IMR-90 (cell line): ENCODE measurements at regions not wholly inside any gene's neighbourhood (a gene's known extent, or its start where the extent isn't known, plus 50 kb on each side); places are given as distances from the start of the nearest gene placed in this dataset.

Experiments used
- ATAC-seq: fragments of 200-7000 bp; cut with Tn5 transposase; 2 replicates; pipeline ENCODE4 v1.9.1; 2020; ENCODE audit warnings: low read depth, mild to moderate bottlenecking, moderate library complexity
- BruUV-seq: library from RNA; stranded (reverse); fragments of 400-500 nt; replicated peaks from 2 replicates; lab custom pipeline; 2021; lab: Mats Ljungman, UMichigan
- CTCF ChIA-PET: fragments of 300-600 bp; formaldehyde crosslinking; extraction: SDS; loops from one replicate; lab custom pipeline; 2021; ENCODE audit warnings: antibody characterized with exemption; lab: Yijun Ruan, JAX
- POLR2A ChIA-PET: fragments of 300-600 bp; sonication (Branson Sonifier 250); formaldehyde crosslinking; loops from one replicate; lab custom pipeline; 2022; ENCODE audit warnings: antibody characterized with exemption; ENCODE audit not compliant: unreplicated experiment; lab: Charles Lee
- DNase-seq: peaks from one replicate; pipeline ENCODE4 v3.0.0; 2013
- H2AFZ ChIP-seq: replicated peaks from 2 replicates; pipeline ENCODE3; 2013; ENCODE audit warnings: low read length, mild to moderate bottlenecking; ENCODE audit not compliant: poor library complexity
- H2AK5ac ChIP-seq: 2 replicates; pipeline ENCODE4 v1.6.1; 2013; ENCODE audit warnings: low read depth, low read length, inconsistent platforms
- H2AK9ac ChIP-seq: replicated peaks from 2 replicates; pipeline ENCODE3; 2013; ENCODE audit warnings: mild to moderate bottlenecking, low read depth, low read length, moderate library complexity; ENCODE audit not compliant: poor library complexity
- H2BK120ac ChIP-seq: 2 replicates; pipeline ENCODE4 v1.6.1; 2013; ENCODE audit warnings: low read depth, low read length, inconsistent platforms
- H2BK15ac ChIP-seq: 3 replicates; pipeline ENCODE4 v1.6.1; 2013; ENCODE audit warnings: low read depth, low read length, inconsistent platforms
- H2BK20ac ChIP-seq: 2 replicates; pipeline ENCODE4 v1.6.1; 2013; ENCODE audit warnings: low read depth, mild to moderate bottlenecking, inconsistent platforms, low read length, moderate library complexity
- H2BK5ac ChIP-seq: 2 replicates; pipeline ENCODE4 v1.6.1; 2013; ENCODE audit warnings: mild to moderate bottlenecking, low read depth, low read length, inconsistent platforms; ENCODE audit not compliant: poor library complexity, severe bottlenecking
- H3K14ac ChIP-seq: replicated peaks from 2 replicates; pipeline ENCODE4 v1.6.1; 2013; ENCODE audit warnings: low read depth, low read length, inconsistent platforms
- H3K18ac ChIP-seq: 2 replicates; pipeline ENCODE4 v1.6.1; 2013; ENCODE audit warnings: low read depth, low read length, control low read depth
- H3K23ac ChIP-seq: 2 replicates; pipeline ENCODE4 v1.6.1; 2013; ENCODE audit warnings: low read depth, low read length, inconsistent platforms
- H3K27ac ChIP-seq: 2 replicates; pipeline ENCODE4 v1.5.1; 2013; ENCODE audit warnings: mild to moderate bottlenecking, control low read depth, low read length; ENCODE audit not compliant: insufficient read depth
- H3K27me3 ChIP-seq: 2 replicates; pipeline ENCODE4 v1.6.1; 2013; ENCODE audit warnings: low read length; ENCODE audit not compliant: control insufficient read depth, insufficient read depth
- H3K36me3 ChIP-seq: 2 replicates; pipeline ENCODE4 v1.6.1; 2013; ENCODE audit warnings: low read length, mixed read lengths; ENCODE audit not compliant: control insufficient read depth, insufficient read depth
- H3K4ac ChIP-seq: 2 replicates; pipeline ENCODE4 v1.6.1; 2013; ENCODE audit warnings: low read depth, low read length, inconsistent platforms
- H3K4me1 ChIP-seq: 2 replicates; pipeline ENCODE4 v1.6.1; 2013; ENCODE audit warnings: low read length, mixed read lengths; ENCODE audit not compliant: control insufficient read depth, insufficient read depth
- H3K4me2 ChIP-seq: 2 replicates; pipeline ENCODE4 v1.6.1; 2013; ENCODE audit warnings: low read depth, mild to moderate bottlenecking, control low read depth, low read length, moderate library complexity
- H3K4me3 ChIP-seq: 2 replicates; pipeline ENCODE4 v1.5.1; 2013; ENCODE audit warnings: low read depth, mild to moderate bottlenecking, control low read depth, low read length, moderate library complexity; ENCODE audit not compliant: insufficient read depth
- H3K56ac ChIP-seq: 2 replicates; pipeline ENCODE4 v1.6.1; 2013; ENCODE audit warnings: low read length, inconsistent platforms; ENCODE audit not compliant: insufficient read depth; ENCODE audit errors: extremely low read depth
- H3K79me1 ChIP-seq, 2 experiments: 2 replicates each; pipeline ENCODE4 v1.6.1; 2013; ENCODE audit warnings: low read length in 2 of 2, inconsistent platforms in 1 of 2, low read depth in 1 of 2
- H3K9ac ChIP-seq: 2 replicates; pipeline ENCODE4 v1.6.1; 2013; ENCODE audit warnings: low read depth, low read length, control low read depth
- H3K9me1 ChIP-seq: 2 replicates; pipeline ENCODE4 v1.6.1; 2013; ENCODE audit warnings: low read length, inconsistent platforms; ENCODE audit not compliant: insufficient read depth
- H3K9me3 ChIP-seq: 2 replicates; pipeline ENCODE4 v1.6.1; 2013; ENCODE audit warnings: low read length; ENCODE audit not compliant: control insufficient read depth, insufficient read depth
- H4K20me1 ChIP-seq: 2 replicates; pipeline ENCODE4 v1.6.1; 2013; ENCODE audit warnings: low read length, inconsistent platforms; ENCODE audit not compliant: insufficient read depth
- H4K5ac ChIP-seq: 2 replicates; pipeline ENCODE4 v1.6.1; 2013; ENCODE audit warnings: mild to moderate bottlenecking, low read depth, low read length, control low read depth
- H4K8ac ChIP-seq, 2 experiments: 2 replicates each; pipeline ENCODE4 v1.6.1; 2013; ENCODE audit warnings: low read depth in 2 of 2, low read length in 2 of 2, control low read depth in 1 of 2, inconsistent platforms in 1 of 2
- H4K91ac ChIP-seq: 2 replicates; pipeline ENCODE4 v1.6.1; 2013; ENCODE audit warnings: low read depth, low read length, inconsistent platforms; ENCODE audit not compliant: insufficient read depth
- BHLHE40 ChIP-seq: fragments of 150-350 bp; IDR thresholded peaks from 2 replicates; pipeline ENCODE4 v1.6.1; 2016; ENCODE audit warnings: mild to moderate bottlenecking, low read depth, low read length
- CEBPB ChIP-seq: IDR thresholded peaks from 2 replicates; pipeline ENCODE4 v1.6.1; 2012; ENCODE audit warnings: low read depth, low read length, improper control_type of control experiment
- CHD1 ChIP-seq: IDR thresholded peaks from 2 replicates; pipeline ENCODE4 v1.6.1; 2012; ENCODE audit warnings: low read depth, low read length, improper control_type of control experiment
- MAZ ChIP-seq: IDR thresholded peaks from 2 replicates; pipeline ENCODE4 v1.6.1; 2012; ENCODE audit warnings: low read depth, mild to moderate bottlenecking, low read length, improper control_type of control experiment, moderate library complexity, borderline replicate concordance
- MXI1 ChIP-seq: IDR thresholded peaks from 2 replicates; pipeline ENCODE4 v1.6.1; 2012; ENCODE audit warnings: low read depth, mild to moderate bottlenecking, low read length, moderate library complexity, borderline replicate concordance
- NFE2L2 ChIP-seq: fragments of 150-350 bp; IDR thresholded peaks from 2 replicates; pipeline ENCODE4 v1.6.1; 2016; ENCODE audit warnings: low read depth, mild to moderate bottlenecking, low read length
- POLR2A ChIP-seq: IDR thresholded peaks from 2 replicates; pipeline ENCODE4 v1.6.1; 2012; ENCODE audit warnings: mild to moderate bottlenecking, low read depth, low read length
- RAD21 ChIP-seq: IDR thresholded peaks from 2 replicates; pipeline ENCODE4 v1.6.1; 2012; ENCODE audit warnings: low read length, improper control_type of control experiment
- RFX5 ChIP-seq: IDR thresholded peaks from 2 replicates; pipeline ENCODE4 v1.8.0; 2012; ENCODE audit warnings: low read depth, mild to moderate bottlenecking, low read length, moderate library complexity
- WGBS, 2 experiments: methylation state at CpG; one replicate each; pipeline versions ENCODE4 v1.1.5 to v1.1.7; 2013; ENCODE audit warnings: missing lambda C conversion rate in 2 of 2; ENCODE audit not compliant: insufficient read length in 1 of 2; ENCODE audit errors: extremely low coverage in 2 of 2; 5-methylcytosine and 5-hydroxymethylcytosine counted together
- dilution Hi-C: fragments of 300-500 bp; cut with HindIII; formaldehyde crosslinking; loops from one replicate; pipeline ENCODE4 v1.14.3; 2018; ENCODE audit warnings: low sequenced_read_pairs; ENCODE audit not compliant: unreplicated experiment
- in situ Hi-C: fragments of 300-500 bp; cut with MboI; formaldehyde crosslinking; loops from 3 replicates; pipeline ENCODE4 v1.14.3; 2019; ENCODE audit warnings: low sequenced_read_pairs, inconsistent platforms, mixed read lengths
- intact Hi-C: fragments of 100-400 bp; cut with micrococcal nuclease; formaldehyde crosslinking; loops from 2 replicates; pipeline ENCODE4 v1.10.0; 2022

DNA sequence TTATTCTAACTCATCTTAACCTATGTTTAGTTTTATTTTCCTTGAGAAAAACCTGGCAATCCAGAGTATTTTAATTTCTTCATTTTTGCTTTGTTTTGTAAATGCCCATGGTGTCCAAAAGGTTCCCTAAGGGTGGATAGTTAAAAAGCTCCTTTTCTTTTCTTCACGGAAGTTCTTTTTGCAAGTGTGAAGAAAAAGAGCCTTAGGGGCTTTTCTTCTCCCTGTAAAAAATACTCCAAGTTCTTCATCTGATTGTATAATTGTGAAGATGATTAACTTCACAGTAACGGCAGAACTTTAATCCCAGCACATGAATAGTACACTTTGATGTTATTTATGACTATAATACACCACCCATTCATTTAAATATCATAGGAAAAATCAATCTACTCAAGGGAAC lies 530.2 kb upstream of the LINC00305 start:
- H3K56ac ChIP-seq: no peak overlapping the region
- TF ChIP-seq CEBPB: no peak
- no peak for TF ChIP-seq POLR2A
- TF ChIP-seq BHLHE40: no peak
- TF ChIP-seq NFE2L2: no peak
- TF ChIP-seq RFX5: no peak
- no peak for TF ChIP-seq MAZ
- TF ChIP-seq MXI1: no peak
- no peak for TF ChIP-seq RAD21
- TF ChIP-seq CHD1: no peak
- no peak for DNase-seq
- H2BK20ac ChIP-seq: no peak overlapping the region
- H2BK120ac ChIP-seq: no peak overlapping the region
- no peaks in the 10 kb centered on the region for H3K9me1 ChIP-seq
- H3K27me3 ChIP-seq: no peaks in the 10 kb centered on the region
- H3K4me3 ChIP-seq: no peak overlapping the region
- H2BK15ac ChIP-seq: no peak overlapping the region
- peaks cover 4% of the 10 kb centered on the region for H3K9me3 ChIP-seq
- no peaks in the 10 kb centered on the region for H4K20me1 ChIP-seq
- H4K8ac ChIP-seq: no peak overlapping the region
- H3K14ac ChIP-seq: no peak overlapping the region
- H4K5ac ChIP-seq: no peak overlapping the region
- no peak overlapping the region for H2AK9ac ChIP-seq
- H2BK5ac ChIP-seq: no peak overlapping the region
- H2AK5ac ChIP-seq: no peak overlapping the region
- WGBS, 2 experiments: no CpG with 5 or more reads among the region's 2 CpGs
- ChIA-PET POLR2A (no interaction called here), CTCF (no interaction called here)
- H2AFZ ChIP-seq: no peak overlapping the region
- no peak overlapping the region for H3K4me2 ChIP-seq
- H4K91ac ChIP-seq: no peak overlapping the region
- H3K36me3 ChIP-seq: no peaks in the 10 kb centered on the region
- in situ Hi-C loops (no loop called here), dilution Hi-C loops (no loop called here), intact Hi-C loops (no loop called here)
- no peak overlapping the region for H3K9ac ChIP-seq
- H3K79me1 ChIP-seq: no peaks in the 10 kb centered on the region
- no peak overlapping the region for H3K23ac ChIP-seq
- H3K4me1 ChIP-seq: no peaks in the 10 kb centered on the region
- ATAC-seq: no peak
- no TSS peak for BruUV-seq
- H3K27ac ChIP-seq: no peak overlapping the region
- no peak overlapping the region for H3K18ac ChIP-seq
- no peak overlapping the region for H3K4ac ChIP-seq
